Psoas muscle (tissue), 7 donors: ENCODE measurements at regions not wholly inside any gene's neighbourhood (a gene's known extent, or its start where the extent isn't known, plus 50 kb on each side); places are given as distances from the start of the nearest gene placed in this dataset.
"Not testable (repeated sequence)": the region's sequence is repeated elsewhere in the genome, so short reads cannot be mapped to it uniquely, and the experiment has no call there.

Experiments used
- ATAC-seq, 4 donors: fragments of 200-7000 bp; cut with Tn5 transposase; one replicate each; pipeline ENCODE4 v1.9.1; 2020; ENCODE audit warnings: moderate library complexity in 3 of 4, mild to moderate bottlenecking in 2 of 4
- DNase-seq, 2 donors: peaks; one replicate each; pipeline ENCODE4 v3.0.0-alpha.2; 2020
- H3K27ac ChIP-seq: fragments of 200-600 bp; one replicate; pipeline ENCODE4 v1.8.0; 2022
- H3K27me3 ChIP-seq, 3 donors: fragments of 200-600 bp in 1 of 3; one replicate each; pipeline versions ENCODE4 v1.6.1 to v1.8.0; 2013 to 2022; ENCODE audit warnings: low read length in 2 of 3, mild to moderate bottlenecking in 2 of 3, moderate library complexity in 1 of 3; ENCODE audit not compliant: insufficient read depth in 3 of 3
- H3K36me3 ChIP-seq, 2 donors: fragments of 200-600 bp in 1 of 2; one replicate each; pipeline versions ENCODE4 v1.6.1 to v1.8.0; 2013 to 2022; ENCODE audit warnings: low read depth in 1 of 2, mild to moderate bottlenecking in 1 of 2, moderate library complexity in 1 of 2; ENCODE audit not compliant: insufficient read depth in 1 of 2
- H3K4me1 ChIP-seq: fragments of 200-600 bp; one replicate; pipeline ENCODE4 v1.8.0; 2022
- H3K4me3 ChIP-seq: fragments of 200-600 bp; one replicate; pipeline ENCODE4 v1.8.0; 2022; ENCODE audit warnings: mild to moderate bottlenecking
- H3K9me3 ChIP-seq: fragments of 200-600 bp; one replicate; pipeline ENCODE4 v1.8.0; 2022
- WGBS, 3 donors: extraction: QIAGEN DNeasy Blood & Tissue Kit; methylation state at CpG; one replicate each; pipeline versions ENCODE4 v1.1.6 to v1.1.7; 2013; 5-methylcytosine and 5-hydroxymethylcytosine counted together
- intact Hi-C, 2 donors: fragments of 100-400 bp; cut with DNase I; formaldehyde crosslinking; loops; one replicate each; pipeline versions ENCODE4 v1.11.0 to v1.14.2; 2022
- TF ChIP-seq, protein P1 (sequence below): fragments of 200-600 bp; IDR thresholded peaks from one replicate; pipeline ENCODE4 v1.8.0; 2022; ENCODE audit warnings: antibody characterized with exemption
- donor health status: healthy with polysubstance abuse.
- donor health status: DM: no; HTN: no; CAD: no; lungs with moderate emphysema.
- donor health status: Bipolar disorder and iron deficiency.
- donor health status: healthy.
- donor health status: DM: yes; HTN: yes; CAD: no.
- donor health status: DM: no; HTN: no; CAD: no.
- donor health status: DM: yes; HTN: yes; CAD: no.

DNA sequence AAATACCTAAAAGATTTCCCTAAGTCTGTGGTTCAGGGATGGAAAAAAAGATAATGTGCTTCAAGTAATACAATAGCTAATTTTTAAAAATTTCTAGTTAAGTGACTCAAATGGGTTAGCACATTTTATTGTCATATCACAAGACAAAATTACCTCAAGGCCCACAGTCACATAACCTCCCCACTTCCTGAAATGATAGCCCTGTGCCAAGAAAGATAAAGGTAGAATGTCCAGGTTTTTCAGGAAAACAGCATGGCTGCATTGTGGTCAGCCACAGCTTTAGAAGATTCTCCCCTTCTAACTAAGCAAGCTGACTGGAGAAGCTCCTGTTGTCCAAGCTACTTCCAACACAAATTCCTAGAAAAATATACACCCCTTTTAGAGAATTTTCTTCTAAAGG lies 127.1 kb upstream of the SLC35G4 start:
- Histone ChIP-seq H3K9me3 (no peaks in the 10 kb centered on the region), H3K36me3 (no peaks in the 10 kb centered on the region), H3K4me1 (no peaks in the 10 kb centered on the region), H3K27ac (no peak overlapping the region), H3K27me3 (no peaks in the 10 kb centered on the region), H3K4me3 (no peak overlapping the region)
- intact Hi-C loops: loop anchor here in 1 of 2 donors (5.0 kb wide), 1 partner anchor 1960 kb away; no protein-coding TSS in a partner anchor
- TF ChIP-seq, protein P1, sequence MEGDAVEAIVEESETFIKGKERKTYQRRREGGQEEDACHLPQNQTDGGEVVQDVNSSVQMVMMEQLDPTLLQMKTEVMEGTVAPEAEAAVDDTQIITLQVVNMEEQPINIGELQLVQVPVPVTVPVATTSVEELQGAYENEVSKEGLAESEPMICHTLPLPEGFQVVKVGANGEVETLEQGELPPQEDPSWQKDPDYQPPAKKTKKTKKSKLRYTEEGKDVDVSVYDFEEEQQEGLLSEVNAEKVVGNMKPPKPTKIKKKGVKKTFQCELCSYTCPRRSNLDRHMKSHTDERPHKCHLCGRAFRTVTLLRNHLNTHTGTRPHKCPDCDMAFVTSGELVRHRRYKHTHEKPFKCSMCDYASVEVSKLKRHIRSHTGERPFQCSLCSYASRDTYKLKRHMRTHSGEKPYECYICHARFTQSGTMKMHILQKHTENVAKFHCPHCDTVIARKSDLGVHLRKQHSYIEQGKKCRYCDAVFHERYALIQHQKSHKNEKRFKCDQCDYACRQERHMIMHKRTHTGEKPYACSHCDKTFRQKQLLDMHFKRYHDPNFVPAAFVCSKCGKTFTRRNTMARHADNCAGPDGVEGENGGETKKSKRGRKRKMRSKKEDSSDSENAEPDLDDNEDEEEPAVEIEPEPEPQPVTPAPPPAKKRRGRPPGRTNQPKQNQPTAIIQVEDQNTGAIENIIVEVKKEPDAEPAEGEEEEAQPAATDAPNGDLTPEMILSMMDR: no peak
- ATAC-seq: no peak
- DNase-seq: no peak

- TF ChIP-seq, protein P1: no peak
- WGBS, 3 donors: 73 to 76% (median 76%) methylated on average over 1 of the region's 1 CpG
- ATAC-seq: no peak
Observed at GRCh38 chr18:11480692-11481091, 128.7 kb upstream of the SLC35G4 start.

GRCh38 chr18:11479031-11479430 lies 130.4 kb upstream of the SLC35G4 start:
- H3K36me3 ChIP-seq, ATAC-seq, H3K4me3 ChIP-seq, H3K9me3 ChIP-seq, H3K4me1 ChIP-seq, H3K27ac ChIP-seq, H3K27me3 ChIP-seq, DNase-seq, intact Hi-C loops: not testable (repeated sequence)
- 62 to 67% (median 64%) methylated on average over 7 of the region's 7 CpGs for whole genome bisulfite sequencing, 3 donors

More at GRCh38 chr18:11480692-11481091, 128.7 kb upstream of the SLC35G4 start:
- DNase-seq: no peak
- intact Hi-C loops: loop anchor here in 1 of 2 donors (5.0 kb wide), 1 partner anchor 1958 kb away; no protein-coding TSS in a partner anchor
- H3K36me3 ChIP-seq: no peaks in the 10 kb centered on the region
- H3K27me3 ChIP-seq: no peaks in the 10 kb centered on the region
- no peak overlapping the region for H3K4me3 ChIP-seq
- no peaks in the 10 kb centered on the region for H3K4me1 ChIP-seq
- H3K27ac ChIP-seq: no peak overlapping the region
- H3K9me3 ChIP-seq: no peaks in the 10 kb centered on the region

- intact Hi-C loops: no loop called here
- ATAC-seq: no peak
- 73 to 82% (median 76%) methylated on average over 7 of the region's 7 CpGs for WGBS, 3 donors
Observed at GRCh38 chr18:11470941-11471340, 138.5 kb upstream of the SLC35G4 start.

DNA sequence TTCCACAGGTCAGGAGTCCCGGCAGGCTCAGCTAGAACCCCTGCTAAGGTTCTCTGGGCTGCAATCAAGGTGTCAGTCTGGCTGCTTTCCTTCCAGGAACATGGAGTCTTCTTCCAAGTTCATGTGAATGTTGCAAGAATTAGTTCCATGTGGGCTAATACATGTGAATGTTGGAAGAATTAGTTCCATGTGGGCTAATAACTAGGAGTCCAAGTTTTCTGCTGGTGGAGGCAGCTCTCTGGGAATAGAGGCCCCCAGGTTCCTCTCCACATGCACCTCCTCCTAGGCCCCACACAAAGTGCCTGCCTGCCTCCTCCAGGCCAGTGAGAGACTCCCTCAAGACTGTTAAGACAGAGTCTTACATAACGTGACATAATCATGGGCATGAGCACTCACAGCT lies 140.8 kb upstream of the SLC35G4 start:
- no peaks in the 10 kb centered on the region for H3K4me1 ChIP-seq
- no peak overlapping the region for H3K4me3 ChIP-seq
- DNase-seq: no peak
- no peaks in the 10 kb centered on the region for H3K9me3 ChIP-seq
- ATAC-seq: no peak
- intact Hi-C loops: no loop called here
- TF ChIP-seq, protein P1: no peak
- H3K27me3 ChIP-seq: no peaks in the 10 kb centered on the region
- H3K36me3 ChIP-seq: no peaks in the 10 kb centered on the region
- H3K27ac ChIP-seq: no peak overlapping the region
- WGBS, 3 donors: 58 to 74% (median 68%) methylated on average over 2 of the region's 2 CpGs

More at GRCh38 chr18:11470941-11471340, 138.5 kb upstream of the SLC35G4 start:
- DNase-seq: no peak
- H3K36me3 ChIP-seq: no peaks in the 10 kb centered on the region
- no peak overlapping the region for H3K4me3 ChIP-seq
- H3K27ac ChIP-seq: no peak overlapping the region
- H3K27me3 ChIP-seq: no peaks in the 10 kb centered on the region
- no peaks in the 10 kb centered on the region for H3K9me3 ChIP-seq
- H3K4me1 ChIP-seq: no peaks in the 10 kb centered on the region
- TF ChIP-seq, protein P1: no peak
